ENCODE measurements at regions not wholly inside any gene's neighbourhood (a gene's known extent, or its start where the extent isn't known, plus 50 kb on each side); places are given as distances from the start of the nearest gene placed in this dataset.
"Not testable (repeated sequence)": the region's sequence is repeated elsewhere in the genome, so short reads cannot be mapped to it uniquely, and the experiment has no call there.

DNA sequence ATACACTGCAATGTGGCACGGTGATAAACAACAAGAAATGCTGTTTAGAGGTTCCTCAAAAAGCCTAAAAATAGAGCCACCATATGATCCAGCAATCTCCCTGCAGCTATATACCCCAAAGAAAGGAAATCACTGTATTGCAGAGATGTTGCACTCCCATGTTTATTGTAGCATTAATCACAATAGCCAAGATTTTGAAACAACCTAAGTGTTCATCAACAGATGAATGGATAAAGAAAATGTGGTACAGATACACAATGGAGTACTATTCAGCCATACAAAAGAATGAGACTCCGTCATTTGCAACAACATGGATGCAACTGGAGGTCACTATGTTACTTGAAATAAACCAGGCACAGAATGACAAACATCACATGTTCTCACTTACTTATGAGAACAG is 365.8 kb upstream of the DIPK2B start:
- Histone ChIP-seq H3K27me3 (ENCODE audit: control insufficient read depth, insufficient read depth, low read length) (no peaks in the 10 kb centered on the region), H3K27ac (ENCODE audit: low read depth, low read length) (no peak overlapping the region), H3K4me3 (ENCODE audit: low read depth, low read length) (no peak overlapping the region), H3K9me3 (ENCODE audit: control insufficient read depth, insufficient read depth, low read length) (no peaks in the 10 kb centered on the region)
- TF ChIP-seq CTCF (IDR thresholded peaks at IDR 0.05; ENCODE audit: low read depth, low read length) = no peak
- ChIA-PET POLR2A (no interaction called here), CTCF (no interaction called here)
- no peak for DNase-seq (ENCODE audit: low read depth, low spot score)

DNA sequence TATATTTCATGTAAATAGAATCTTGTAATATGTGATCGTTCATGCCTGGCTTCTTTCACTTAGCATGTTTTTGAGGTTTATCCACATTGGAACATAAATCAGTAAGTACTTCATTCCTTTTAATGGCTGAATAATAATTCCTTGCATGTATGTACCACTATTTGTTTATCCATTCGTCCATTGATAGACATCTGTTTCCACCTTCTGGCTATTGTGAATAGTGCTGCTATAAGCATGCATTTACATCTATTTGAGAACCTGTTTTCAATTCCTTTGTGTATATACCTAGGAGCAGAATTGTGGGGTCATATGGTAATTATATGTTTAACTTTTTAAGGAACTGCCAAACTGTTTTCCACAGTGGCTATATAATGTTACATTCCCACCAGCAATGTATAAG is 356.7 kb upstream of the DIPK2B start:
- TF ChIP-seq CTCF (IDR thresholded peaks at IDR 0.05; ENCODE audit: low read depth, low read length) = no peak
- no peak overlapping the region for H3K4me3 ChIP-seq (ENCODE audit: low read depth, low read length)
- ChIA-PET POLR2A (no interaction called here), CTCF (no interaction called here)
- H3K27ac ChIP-seq (ENCODE audit: low read depth, low read length) = no peak overlapping the region
- DNase-seq (ENCODE audit: low read depth, low spot score) = no peak
- no peaks in the 10 kb centered on the region for H3K27me3 ChIP-seq (ENCODE audit: control insufficient read depth, insufficient read depth, low read length)
- no peaks in the 10 kb centered on the region for H3K9me3 ChIP-seq (ENCODE audit: control insufficient read depth, insufficient read depth, low read length)

GRCh38 chrX:45554736-45555135 is 354.1 kb upstream of the DIPK2B start:
- no peaks in the 10 kb centered on the region for H3K27me3 ChIP-seq (ENCODE audit: control insufficient read depth, insufficient read depth, low read length)
- TF ChIP-seq CTCF (IDR thresholded peaks at IDR 0.05; ENCODE audit: low read depth, low read length) = no peak
- no peak overlapping the region for H3K27ac ChIP-seq (ENCODE audit: low read depth, low read length)
- DNase-seq (ENCODE audit: low read depth, low spot score) = no peak
- POLR2A ChIA-PET = no interaction called here
- H3K9me3 ChIP-seq (ENCODE audit: control insufficient read depth, insufficient read depth, low read length) = no peaks in the 10 kb centered on the region
- no peak overlapping the region for H3K4me3 ChIP-seq (ENCODE audit: low read depth, low read length)
- CTCF ChIA-PET = no interaction called here

DNA sequence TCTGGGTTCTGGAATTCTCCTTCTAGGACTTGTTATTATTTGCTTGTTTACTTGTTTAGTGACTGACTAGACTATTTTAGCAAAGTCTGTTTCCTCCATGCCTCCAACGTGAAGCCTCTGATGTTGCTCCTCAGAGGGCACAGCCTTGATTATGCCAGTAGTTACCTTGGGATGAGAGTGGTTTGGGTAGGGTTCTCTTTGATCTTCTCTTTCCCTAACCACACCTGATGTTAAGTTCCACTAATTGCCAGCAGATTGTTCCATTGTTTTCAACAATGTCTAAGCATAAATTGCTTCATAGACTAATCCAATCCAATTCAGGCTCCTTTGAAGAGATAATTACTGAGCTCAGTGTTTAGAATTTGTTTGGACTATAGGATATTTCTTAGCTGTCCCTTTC is 352.7 kb upstream of the DIPK2B start:
- no peak overlapping the region for H3K4me3 ChIP-seq (ENCODE audit: low read depth, low read length)
- H3K27me3 ChIP-seq (ENCODE audit: control insufficient read depth, insufficient read depth, low read length) = no peaks in the 10 kb centered on the region
- no peak for DNase-seq (ENCODE audit: low read depth, low spot score)
- ChIA-PET CTCF (no interaction called here), POLR2A (no interaction called here)
- H3K9me3 ChIP-seq (ENCODE audit: control insufficient read depth, insufficient read depth, low read length) = no peaks in the 10 kb centered on the region
- no peak overlapping the region for H3K27ac ChIP-seq (ENCODE audit: low read depth, low read length)
- no peak for TF ChIP-seq CTCF (IDR thresholded peaks at IDR 0.05; ENCODE audit: low read depth, low read length)

DNA sequence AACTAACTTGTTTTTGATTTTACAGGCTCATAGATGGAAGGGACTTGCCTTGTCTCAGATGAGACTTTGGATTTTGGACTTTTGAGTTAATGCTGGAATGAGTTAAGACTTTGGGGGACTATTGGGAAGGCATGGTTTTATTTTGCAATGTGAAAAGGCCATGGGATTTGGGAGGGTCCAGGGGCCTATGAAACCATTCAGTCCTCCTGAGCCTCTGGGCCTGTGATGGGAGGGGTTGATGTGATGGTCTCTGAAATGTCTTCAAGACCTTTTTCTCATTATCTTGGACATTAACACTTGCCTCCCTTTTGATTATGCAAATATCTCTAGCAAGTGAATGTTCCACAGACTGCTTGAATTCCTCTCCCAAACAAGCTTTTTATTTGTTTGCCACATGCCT is 346.0 kb upstream of the DIPK2B start:
- H3K4me3 ChIP-seq (ENCODE audit: low read depth, low read length); CTCF ChIA-PET; DNase-seq (ENCODE audit: low read depth, low spot score); H3K27me3 ChIP-seq (ENCODE audit: control insufficient read depth, insufficient read depth, low read length); H3K27ac ChIP-seq (ENCODE audit: low read depth, low read length); H3K9me3 ChIP-seq (ENCODE audit: control insufficient read depth, insufficient read depth, low read length); POLR2A ChIA-PET: not testable (repeated sequence)

DNA sequence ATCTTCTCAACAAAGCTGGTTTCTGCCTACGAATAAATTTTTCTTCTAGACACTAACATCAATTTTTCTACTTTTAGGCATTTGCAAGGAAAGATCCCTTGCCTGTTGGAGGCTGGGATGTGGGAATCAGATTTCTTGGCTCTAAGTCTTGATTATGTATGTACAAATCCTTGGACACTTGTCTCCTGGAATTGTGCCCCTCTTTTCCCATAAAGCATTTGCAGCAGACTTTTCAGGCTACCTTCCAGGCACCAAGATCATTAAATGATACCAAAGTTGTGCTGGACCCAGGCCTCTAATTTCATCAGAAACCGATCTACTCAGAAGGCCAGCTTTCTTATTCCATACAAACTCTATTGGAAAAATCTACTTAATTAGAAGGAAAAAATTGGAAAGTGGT is 339.5 kb upstream of the DIPK2B start:
- no peak overlapping the region for H3K27ac ChIP-seq (ENCODE audit: low read depth, low read length)
- no peak overlapping the region for H3K4me3 ChIP-seq (ENCODE audit: low read depth, low read length)
- no peak for DNase-seq (ENCODE audit: low read depth, low spot score)
- no peaks in the 10 kb centered on the region for H3K9me3 ChIP-seq (ENCODE audit: control insufficient read depth, insufficient read depth, low read length)
- no peak for TF ChIP-seq CTCF (IDR thresholded peaks at IDR 0.05; ENCODE audit: low read depth, low read length)
- CTCF ChIA-PET = no interaction called here
- no peaks in the 10 kb centered on the region for H3K27me3 ChIP-seq (ENCODE audit: control insufficient read depth, insufficient read depth, low read length)
- POLR2A ChIA-PET = no interaction called here

All from AG04450 (cell line).